OCI-LY7 (cell line): ENCODE measurements at regions not wholly inside any gene's neighbourhood (a gene's known extent, or its start where the extent isn't known, plus 50 kb on each side); places are given as distances from the start of the nearest gene placed in this dataset.

ENCODE experiments used
- BruUV-seq: library from RNA; stranded (reverse); fragments of 400-500 nt; replicated peaks from 2 replicates; lab custom pipeline; 2021; lab: Mats Ljungman, UMichigan
- CTCF ChIA-PET: fragments of 300-600 bp; sonication (Branson Sonifier 250); formaldehyde crosslinking; loops from one replicate; lab custom pipeline; 2022; ENCODE audit warnings: antibody characterized with exemption; ENCODE audit not compliant: unreplicated experiment; lab: Charles Lee
- POLR2A ChIA-PET: fragments of 300-600 bp; sonication (Branson Sonifier 250); formaldehyde crosslinking; loops from one replicate; lab custom pipeline; 2022; ENCODE audit warnings: antibody characterized with exemption; lab: Charles Lee
- DNase-seq: peaks from one replicate; pipeline ENCODE4 v3.0.0-alpha.2; 2015; ENCODE audit warnings: low spot score
- H2AFZ ChIP-seq: fragments of 200-600 bp; sonication (generic), shearing (Covaris generic); 2 replicates; pipeline ENCODE4 v1.6.1; 2014; ENCODE audit warnings: mild to moderate bottlenecking, antibody characterized with exemption, low read length, moderate library complexity
- H3K27ac ChIP-seq: fragments of 200-600 bp; sonication (generic); 2 replicates; pipeline ENCODE4 v1.5.1; 2014; ENCODE audit warnings: mixed run types, low read depth, mild to moderate bottlenecking, moderate library complexity, low read length, inconsistent platforms; ENCODE audit not compliant: poor library complexity, severe bottlenecking
- H3K36me3 ChIP-seq: fragments of 200-600 bp; sonication (generic); 2 replicates; pipeline ENCODE4 v1.6.1; 2014; ENCODE audit warnings: mild to moderate bottlenecking, antibody characterized with exemption, low read length, moderate library complexity, mixed read lengths; ENCODE audit not compliant: insufficient read depth
- H3K4me1 ChIP-seq: fragments of 200-600 bp; sonication (generic); 2 replicates; pipeline ENCODE4 v1.5.1; 2014; ENCODE audit warnings: mild to moderate bottlenecking, low read length; ENCODE audit not compliant: insufficient read depth, poor library complexity, severe bottlenecking
- H3K4me2 ChIP-seq: fragments of 200-600 bp; sonication (generic); 2 replicates; pipeline ENCODE4 v1.6.1; 2014; ENCODE audit warnings: mild to moderate bottlenecking, low read length
- H3K4me3 ChIP-seq: fragments of 200-600 bp; sonication (generic); 2 replicates; pipeline ENCODE4 v1.5.1; 2014; ENCODE audit warnings: mild to moderate bottlenecking, low read depth, low read length; ENCODE audit not compliant: poor library complexity, severe bottlenecking
- H3K79me2 ChIP-seq: fragments of 200-600 bp; sonication (generic); 2 replicates; pipeline ENCODE4 v1.6.1; 2016; ENCODE audit warnings: low read depth, mild to moderate bottlenecking, low read length, moderate library complexity, mixed read lengths; ENCODE audit not compliant: insufficient read depth
- H3K9me2 ChIP-seq: fragments of 200-600 bp; sonication (generic); 2 replicates; pipeline ENCODE4 v1.6.1; 2016; ENCODE audit warnings: mild to moderate bottlenecking, low read length, mixed read lengths; ENCODE audit not compliant: insufficient read depth
- H3K9me3 ChIP-seq: fragments of 200-600 bp; sonication (generic); 2 replicates; pipeline ENCODE4 v1.6.1; 2014; ENCODE audit warnings: mild to moderate bottlenecking, mixed run types, low read length, mixed read lengths
- H4K20me1 ChIP-seq: fragments of 200-600 bp; sonication (generic); 2 replicates; pipeline ENCODE4 v1.6.1; 2014; ENCODE audit warnings: mild to moderate bottlenecking, antibody characterized with exemption, low read length, moderate library complexity, mixed read lengths; ENCODE audit not compliant: insufficient read depth
- CTCF ChIP-seq: fragments of 200-600 bp; sonication (generic); conservative IDR thresholded peaks from 2 replicates; pipeline ENCODE4 v1.5.1; 2014; ENCODE audit warnings: mild to moderate bottlenecking, antibody characterized with exemption, low read length, moderate library complexity, mixed read lengths
- EZH2phosphoT487 ChIP-seq: fragments of 200-600 bp; sonication (generic); IDR thresholded peaks from 2 replicates; pipeline ENCODE4 v1.6.1; 2018; ENCODE audit warnings: low read depth, borderline replicate concordance, mild to moderate bottlenecking, mixed run types, antibody characterized with exemption, low read length, moderate library complexity, mixed read lengths
- intact Hi-C: fragments of 100-400 bp; cut with micrococcal nuclease; formaldehyde crosslinking; loops from one replicate; pipeline ENCODE4 v1.10.0; 2022; ENCODE audit not compliant: unreplicated experiment

- no TSS peak for BruUV-seq
- TF ChIP-seq CTCF, result no peak
- no peak for TF ChIP-seq EZH2phosphoT487
- no peak overlapping the region for H3K27ac ChIP-seq
- H2AFZ ChIP-seq, result no peak overlapping the region
- intact Hi-C loops, result no loop called here
- H3K79me2 ChIP-seq, result no peaks in the 10 kb centered on the region
- no peaks in the 10 kb centered on the region for H3K4me1 ChIP-seq
- no peak overlapping the region for H3K4me2 ChIP-seq
- no peaks in the 10 kb centered on the region for H3K9me2 ChIP-seq
- no peaks in the 10 kb centered on the region for H3K36me3 ChIP-seq
- H4K20me1 ChIP-seq, result no peaks in the 10 kb centered on the region
- ChIA-PET CTCF (no interaction called here), POLR2A (interaction anchor here (0.7 kb wide), 1 partner anchor 146 kb away, joined by 4 read pairs; no protein-coding TSS in a partner anchor)
- no peaks in the 10 kb centered on the region for H3K9me3 ChIP-seq
- no peak overlapping the region for H3K4me3 ChIP-seq
- no peak for DNase-seq
These were observed 745.4 kb downstream of the TLR4 start for GRCh38 chr9:118449554-118449953.

GRCh38 chr9:118455259-118455658, 751.1 kb downstream of the TLR4 start:
- BruUV-seq, result no TSS peak
- Histone ChIP-seq H2AFZ (no peak overlapping the region), H3K9me3 (no peaks in the 10 kb centered on the region), H3K4me2 (no peak overlapping the region), H3K36me3 (no peaks in the 10 kb centered on the region), H3K27ac (no peak overlapping the region), H4K20me1 (no peaks in the 10 kb centered on the region), H3K4me3 (no peak overlapping the region), H3K79me2 (no peaks in the 10 kb centered on the region), H3K4me1 (no peaks in the 10 kb centered on the region), H3K9me2 (no peaks in the 10 kb centered on the region)
- POLR2A ChIA-PET, result no interaction called here
- DNase-seq, result no peak
- CTCF ChIA-PET, result no interaction called here
- TF ChIP-seq CTCF (no peak), EZH2phosphoT487 (no peak)
- intact Hi-C loops, result no loop called here

- Histone ChIP-seq H3K4me3 (no peak overlapping the region), H3K4me1 (no peaks in the 10 kb centered on the region), H4K20me1 (no peaks in the 10 kb centered on the region), H2AFZ (no peak overlapping the region), H3K9me2 (no peaks in the 10 kb centered on the region), H3K36me3 (no peaks in the 10 kb centered on the region), H3K27ac (no peak overlapping the region), H3K4me2 (no peak overlapping the region), H3K79me2 (no peaks in the 10 kb centered on the region), H3K9me3 (no peaks in the 10 kb centered on the region)
- POLR2A ChIA-PET, result interaction anchor here (0.6 kb wide), 1 partner anchor 770 kb away, joined by 3 read pairs; no protein-coding TSS in a partner anchor
- CTCF ChIA-PET, result no interaction called here
- no TSS peak for BruUV-seq
- DNase-seq, result no peak
- intact Hi-C loops, result no loop called here
- TF ChIP-seq EZH2phosphoT487, result no peak
- TF ChIP-seq CTCF, result no peak
These were observed 751.6 kb downstream of the TLR4 start for GRCh38 chr9:118455788-118456187.
